NT2/D1 (cell line): ENCODE measurements at regions not wholly inside any gene's neighbourhood (a gene's known extent, or its start where the extent isn't known, plus 50 kb on each side); places are given as distances from the start of the nearest gene placed in this dataset.

ENCODE experiments used
- DNase-seq: peaks from one replicate; pipeline ENCODE4 v3.0.0-alpha.2; 2011; ENCODE audit warnings: low read depth, low spot score
- H3K27me3 ChIP-seq: 2 replicates; pipeline ENCODE4 v1.6.0; 2011; ENCODE audit warnings: mild to moderate bottlenecking; ENCODE audit not compliant: insufficient read length, insufficient read depth
- H3K36me3 ChIP-seq: 2 replicates; pipeline ENCODE4 v1.6.1; 2011; ENCODE audit warnings: mild to moderate bottlenecking, low read length, mixed read lengths; ENCODE audit not compliant: insufficient read depth, insufficient read length
- H3K4me1 ChIP-seq: 2 replicates; pipeline ENCODE4 v1.5.1; 2011; ENCODE audit not compliant: insufficient read depth, insufficient read length
- H3K4me3 ChIP-seq: 2 replicates; pipeline ENCODE4 v1.5.1; 2011; ENCODE audit warnings: low read depth; ENCODE audit not compliant: insufficient read length
- H3K9ac ChIP-seq: 2 replicates; pipeline ENCODE4 v1.6.0; 2011; ENCODE audit warnings: low read depth; ENCODE audit not compliant: insufficient read length
- H3K9me3 ChIP-seq: 2 replicates; pipeline ENCODE4 v1.5.1; 2011; ENCODE audit warnings: mild to moderate bottlenecking, low read length; ENCODE audit not compliant: insufficient read depth
- SUZ12 ChIP-seq: IDR thresholded peaks from 2 replicates; pipeline ENCODE4 v1.6.1; 2011; ENCODE audit not compliant: insufficient read length, insufficient read depth; ENCODE audit errors: extremely low read depth
- YY1 ChIP-seq: IDR thresholded peaks from 2 replicates; pipeline ENCODE4 v1.6.1; 2011; ENCODE audit not compliant: insufficient read length, insufficient read depth
- ZNF274 ChIP-seq: IDR thresholded peaks from 2 replicates; pipeline ENCODE4 v1.6.1; 2011; ENCODE audit warnings: mild to moderate bottlenecking, low read depth, low read length

GRCh38 chr2:236512902-236513435, 56.7 kb upstream of the ACKR3 start:
- no peak for TF ChIP-seq YY1
- no peak for TF ChIP-seq SUZ12
- no peak for TF ChIP-seq ZNF274
- H3K4me1 ChIP-seq: no peaks in the 10 kb centered on the region
- H3K9ac ChIP-seq: no peak overlapping the region
- H3K4me3 ChIP-seq: no peak overlapping the region
- H3K36me3 ChIP-seq: no peaks in the 10 kb centered on the region
- peak; percentile 39 for DNase-seq
- peaks cover 10% of the 10 kb centered on the region; the same call in 1 of the 2 replicates for H3K9me3 ChIP-seq
- peaks cover 2% of the 10 kb centered on the region for H3K27me3 ChIP-seq

- Histone ChIP-seq H3K4me3 (no peak overlapping the region), H3K36me3 (no peaks in the 10 kb centered on the region), H3K4me1 (no peaks in the 10 kb centered on the region), H3K9ac (no peak overlapping the region), H3K9me3 (peaks cover 10% of the 10 kb centered on the region; the same call in 1 of the 2 replicates), H3K27me3 (no peaks in the 10 kb centered on the region)
- DNase-seq: no peak
- TF ChIP-seq ZNF274: no peak
- no peak for TF ChIP-seq YY1
- TF ChIP-seq SUZ12: no peak
Measured at GRCh38 chr2:236513956-236514355, 55.7 kb upstream of the ACKR3 start.

GRCh38 chr2:236516708-236517107, 52.9 kb upstream of the ACKR3 start:
- Histone ChIP-seq H3K9ac (no peak overlapping the region), H3K4me1 (no peaks in the 10 kb centered on the region), H3K9me3 (peaks cover 10% of the 10 kb centered on the region; the same call in 1 of the 2 replicates), H3K4me3 (no peak overlapping the region), H3K27me3 (no peaks in the 10 kb centered on the region), H3K36me3 (no peaks in the 10 kb centered on the region)
- DNase-seq: no peak
- no peak for TF ChIP-seq ZNF274
- no peak for TF ChIP-seq YY1
- TF ChIP-seq SUZ12: no peak

- no peaks in the 10 kb centered on the region for H3K36me3 ChIP-seq
- TF ChIP-seq ZNF274: no peak
- no peak for TF ChIP-seq SUZ12
- no peak for TF ChIP-seq YY1
- no peak for DNase-seq
Measured at GRCh38 chr2:236517251-236518031, 52.2 kb upstream of the ACKR3 start.

More at GRCh38 chr2:236517251-236518031, 52.2 kb upstream of the ACKR3 start:
- Histone ChIP-seq H3K27me3 (no peaks in the 10 kb centered on the region), H3K9ac (no peak overlapping the region), H3K4me1 (no peaks in the 10 kb centered on the region), H3K4me3 (no peak overlapping the region), H3K9me3 (peaks cover 10% of the 10 kb centered on the region; the same call in 1 of the 2 replicates)
